Astrocyte (in vitro differentiated cells and primary cell): ENCODE measurements at regions not wholly inside any gene's neighbourhood (a gene's known extent, or its start where the extent isn't known, plus 50 kb on each side); places are given as distances from the start of the nearest gene placed in this dataset.

Experiments
- EZH2 ChIP-seq: IDR thresholded peaks from 2 replicates; pipeline ENCODE4 v1.6.1; 2012; ENCODE audit warnings: mild to moderate bottlenecking, low read length, inconsistent platforms; ENCODE audit not compliant: insufficient read depth
- TF ChIP-seq, protein P1 (sequence below): IDR thresholded peaks from 2 replicates; pipeline ENCODE4 v1.5.1; 2011; ENCODE audit warnings: low read depth, mild to moderate bottlenecking, inconsistent platforms, low read length, moderate library complexity; ENCODE audit not compliant: insufficient read depth

DNA sequence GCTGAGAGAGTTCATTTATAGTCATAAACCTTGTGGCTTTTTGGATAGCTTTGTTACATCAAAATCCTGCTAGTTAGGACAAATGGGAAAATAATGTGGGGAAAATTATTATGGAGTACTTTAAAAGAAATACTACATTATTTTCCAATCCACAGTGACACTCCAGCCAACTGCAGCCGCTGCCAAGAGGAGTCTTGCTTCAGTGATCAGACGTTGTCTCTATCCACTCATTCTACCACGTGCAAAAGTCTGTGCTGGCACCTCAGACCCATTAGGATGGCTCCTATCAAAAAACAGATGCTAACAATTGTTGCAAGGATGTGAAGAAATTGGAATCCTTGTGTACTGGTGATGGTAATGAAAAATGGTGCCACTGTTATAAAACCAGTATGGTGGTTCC, 128.6 kb upstream of the IQSEC1 start:
- TF ChIP-seq, protein P1, sequence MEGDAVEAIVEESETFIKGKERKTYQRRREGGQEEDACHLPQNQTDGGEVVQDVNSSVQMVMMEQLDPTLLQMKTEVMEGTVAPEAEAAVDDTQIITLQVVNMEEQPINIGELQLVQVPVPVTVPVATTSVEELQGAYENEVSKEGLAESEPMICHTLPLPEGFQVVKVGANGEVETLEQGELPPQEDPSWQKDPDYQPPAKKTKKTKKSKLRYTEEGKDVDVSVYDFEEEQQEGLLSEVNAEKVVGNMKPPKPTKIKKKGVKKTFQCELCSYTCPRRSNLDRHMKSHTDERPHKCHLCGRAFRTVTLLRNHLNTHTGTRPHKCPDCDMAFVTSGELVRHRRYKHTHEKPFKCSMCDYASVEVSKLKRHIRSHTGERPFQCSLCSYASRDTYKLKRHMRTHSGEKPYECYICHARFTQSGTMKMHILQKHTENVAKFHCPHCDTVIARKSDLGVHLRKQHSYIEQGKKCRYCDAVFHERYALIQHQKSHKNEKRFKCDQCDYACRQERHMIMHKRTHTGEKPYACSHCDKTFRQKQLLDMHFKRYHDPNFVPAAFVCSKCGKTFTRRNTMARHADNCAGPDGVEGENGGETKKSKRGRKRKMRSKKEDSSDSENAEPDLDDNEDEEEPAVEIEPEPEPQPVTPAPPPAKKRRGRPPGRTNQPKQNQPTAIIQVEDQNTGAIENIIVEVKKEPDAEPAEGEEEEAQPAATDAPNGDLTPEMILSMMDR = no peak
- no peak for TF ChIP-seq EZH2
